Vagina (tissue), 2 donors: ENCODE measurements at regions not wholly inside any gene's neighbourhood (a gene's known extent, or its start where the extent isn't known, plus 50 kb on each side); places are given as distances from the start of the nearest gene placed in this dataset.

ENCODE experiments used
- CTCF ChIP-seq, 3 experiments: fragments of 450-650 bp in 2 of 3; fragments of 200-600 bp in 1 of 3; sonication (generic) in 1 of 3; IDR thresholded peaks; one replicate each; pipeline ENCODE4 v1.5.1; 2017 to 2019; ENCODE audit warnings: antibody characterized with exemption in 3 of 3, mild to moderate bottlenecking in 2 of 3, moderate library complexity in 2 of 3
- POLR2AphosphoS5 ChIP-seq, 2 donors: sonication (generic); formaldehyde crosslinking; IDR thresholded peaks; one replicate each; pipeline ENCODE4 v1.9.0; 2017; ENCODE audit warnings: antibody characterized with exemption in 2 of 2, mild to moderate bottlenecking in 2 of 2, low read depth in 1 of 2; ENCODE audit not compliant: insufficient read depth in 1 of 2

DNA sequence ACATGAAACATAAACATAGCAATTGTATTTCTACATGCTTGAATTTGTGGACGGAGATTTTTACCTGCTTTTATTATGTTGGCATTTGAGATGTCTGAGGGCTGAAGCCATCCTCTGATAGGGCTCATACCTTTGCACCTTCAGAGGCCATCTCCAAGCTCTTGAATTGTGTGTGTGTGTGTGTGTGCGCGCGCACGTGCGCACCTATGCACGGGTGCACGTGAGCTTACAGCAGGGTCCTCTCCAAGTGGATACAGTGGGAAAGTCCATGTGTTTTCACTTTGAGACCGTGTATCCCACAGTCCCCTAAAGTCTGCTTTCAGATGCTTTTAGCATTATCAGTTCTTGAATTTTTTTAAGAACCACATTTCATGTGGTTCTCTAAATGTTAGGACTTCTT, 178.6 kb downstream of the RAB11FIP2 start:
- TF ChIP-seq CTCF (IDR thresholded peaks at IDR 0.05) (no peak), POLR2AphosphoS5 (IDR thresholded peaks at IDR 0.05; ENCODE audit: insufficient read depth in 1 of 2, low read depth in 1 of 2) (no peak)
